ENCODE measurements at regions not wholly inside any gene's neighbourhood (a gene's known extent, or its start where the extent isn't known, plus 50 kb on each side); places are given as distances from the start of the nearest gene placed in this dataset.

GRCh38 chr2:138319616-138320015, 182.0 kb upstream of the SPOPL start:
- Histone ChIP-seq H3K4me3 (no peak overlapping the region), H3K9me3 (ENCODE audit: low read depth) (no peaks in the 10 kb centered on the region), H3K4me1 (ENCODE audit: low read depth) (peaks cover 7% of the 10 kb centered on the region), H3K36me3 (no peaks in the 10 kb centered on the region), H3K27ac (no peak overlapping the region), H3K27me3 (no peaks in the 10 kb centered on the region)
- TF ChIP-seq CTCF (IDR thresholded peaks at IDR 0.05; ENCODE audit: low read depth, low read length): no peak
- DNase-seq (ENCODE audit: low read depth in 1 of 2, low spot score in 1 of 2): no peak

GRCh38 chr2:138321458-138321857, 180.1 kb upstream of the SPOPL start:
- peaks cover 7% of the 10 kb centered on the region for H3K4me1 ChIP-seq (ENCODE audit: low read depth)
- TF ChIP-seq CTCF (IDR thresholded peaks at IDR 0.05; ENCODE audit: low read depth, low read length): no peak
- DNase-seq (ENCODE audit: low read depth in 1 of 2, low spot score in 1 of 2): no peak

GRCh38 chr2:138323382-138324067, 178.0 kb upstream of the SPOPL start:
- Histone ChIP-seq H3K36me3 (no peaks in the 10 kb centered on the region), H3K9me3 (ENCODE audit: low read depth) (no peaks in the 10 kb centered on the region), H3K4me1 (ENCODE audit: low read depth) (peaks cover 7% of the 10 kb centered on the region), H3K27ac (no peak overlapping the region), H3K4me3 (no peak overlapping the region), H3K27me3 (no peaks in the 10 kb centered on the region)
- no peak for TF ChIP-seq CTCF (IDR thresholded peaks at IDR 0.05; ENCODE audit: low read depth, low read length)
- DNase-seq (ENCODE audit: low read depth in 1 of 2, low spot score in 1 of 2): no peak

More at GRCh38 chr2:138321458-138321857, 180.1 kb upstream of the SPOPL start:
- no peaks in the 10 kb centered on the region for H3K9me3 ChIP-seq (ENCODE audit: low read depth)
- no peak overlapping the region for H3K27ac ChIP-seq
- no peaks in the 10 kb centered on the region for H3K36me3 ChIP-seq
- no peaks in the 10 kb centered on the region for H3K27me3 ChIP-seq
- no peak overlapping the region for H3K4me3 ChIP-seq

- Histone ChIP-seq H3K4me1 (ENCODE audit: low read depth) (peaks cover 7% of the 10 kb centered on the region), H3K4me3 (no peak overlapping the region), H3K9me3 (ENCODE audit: low read depth) (no peaks in the 10 kb centered on the region), H3K27me3 (no peaks in the 10 kb centered on the region), H3K27ac (no peak overlapping the region), H3K36me3 (no peaks in the 10 kb centered on the region)
- no peak for DNase-seq (ENCODE audit: low read depth in 1 of 2, low spot score in 1 of 2)
- no peak for TF ChIP-seq CTCF (IDR thresholded peaks at IDR 0.05; ENCODE audit: low read depth, low read length)
Measured at GRCh38 chr2:138324068-138324771, 177.3 kb upstream of the SPOPL start.

- no peaks in the 10 kb centered on the region for H3K27me3 ChIP-seq
- no peak overlapping the region for H3K4me3 ChIP-seq
- peaks cover 8% of the 10 kb centered on the region for H3K4me1 ChIP-seq (ENCODE audit: low read depth)
- no peaks in the 10 kb centered on the region for H3K9me3 ChIP-seq (ENCODE audit: low read depth)
- H3K36me3 ChIP-seq: no peaks in the 10 kb centered on the region
- no peak overlapping the region for H3K27ac ChIP-seq
- peak in 1 of 2 donors; percentile 7 for DNase-seq (ENCODE audit: low read depth in 1 of 2, low spot score in 1 of 2)
- no peak for TF ChIP-seq CTCF (IDR thresholded peaks at IDR 0.05; ENCODE audit: low read depth, low read length)
Measured at GRCh38 chr2:138327967-138328366, 173.6 kb upstream of the SPOPL start.
